ENCODE measurements at regions not wholly inside any gene's neighbourhood (a gene's known extent, or its start where the extent isn't known, plus 50 kb on each side); places are given as distances from the start of the nearest gene placed in this dataset.

GRCh38 chr1:95311762-95312161 lies 77.8 kb downstream of the RWDD3 start:
- no peaks in the 10 kb centered on the region for H4K20me1 ChIP-seq (ENCODE audit: insufficient read depth)
- H2AFZ ChIP-seq, result no peak overlapping the region
- no peaks in the 10 kb centered on the region for H3K9me3 ChIP-seq (ENCODE audit: insufficient read depth, low read depth)
- H3K27ac ChIP-seq, result no peak overlapping the region
- no TSS peak for BruUV-seq (replicated peaks)
- TF ChIP-seq CTCF (conservative IDR thresholded peaks at IDR 0.05) (no peak), EZH2 (IDR thresholded peaks at IDR 0.05; ENCODE audit: low read depth) (no peak)
- intact Hi-C loops (cut with micrococcal nuclease; ENCODE audit: unreplicated experiment), result no loop called here
- no peaks in the 10 kb centered on the region for H3K36me3 ChIP-seq (ENCODE audit: low read depth)
- ChIA-PET CTCF (no interaction called here), POLR2A (ENCODE audit: unreplicated experiment) (no interaction called here)
- peak in 1 of 2 experiments; percentile 16 for DNase-seq
- H3K9me2 ChIP-seq (ENCODE audit: insufficient read depth), result no peaks in the 10 kb centered on the region
- no peaks in the 10 kb centered on the region for H3F3A ChIP-seq (ENCODE audit: insufficient read depth, low read depth)
- no peak overlapping the region for H3K4me3 ChIP-seq
- no peaks in the 10 kb centered on the region for H3K4me1 ChIP-seq (replicated peaks; ENCODE audit: insufficient read depth)
- H3K27me3 ChIP-seq (ENCODE audit: insufficient read depth, low read depth), result no peaks in the 10 kb centered on the region
- H3K4me2 ChIP-seq, result no peak overlapping the region
- H3K79me2 ChIP-seq (ENCODE audit: low read depth), result no peaks in the 10 kb centered on the region

GRCh38 chr1:95312181-95312580 lies 78.2 kb downstream of the RWDD3 start:
- intact Hi-C loops (cut with micrococcal nuclease; ENCODE audit: unreplicated experiment), result no loop called here
- Histone ChIP-seq H3K79me2 (ENCODE audit: low read depth) (no peaks in the 10 kb centered on the region), H3K27ac (no peak overlapping the region), H3K4me1 (replicated peaks; ENCODE audit: insufficient read depth) (no peaks in the 10 kb centered on the region), H3K4me2 (no peak overlapping the region), H3K9me2 (ENCODE audit: insufficient read depth) (no peaks in the 10 kb centered on the region), H3K9me3 (ENCODE audit: insufficient read depth, low read depth) (no peaks in the 10 kb centered on the region), H4K20me1 (ENCODE audit: insufficient read depth) (no peaks in the 10 kb centered on the region), H2AFZ (no peak overlapping the region), H3K4me3 (no peak overlapping the region), H3K36me3 (ENCODE audit: low read depth) (no peaks in the 10 kb centered on the region), H3F3A (ENCODE audit: insufficient read depth, low read depth) (no peaks in the 10 kb centered on the region), H3K27me3 (ENCODE audit: insufficient read depth, low read depth) (no peaks in the 10 kb centered on the region)
- ChIA-PET POLR2A (ENCODE audit: unreplicated experiment) (no interaction called here), CTCF (no interaction called here)
- no TSS peak for BruUV-seq (replicated peaks)
- no peak for TF ChIP-seq CTCF (conservative IDR thresholded peaks at IDR 0.05)
- no peak for TF ChIP-seq EZH2 (IDR thresholded peaks at IDR 0.05; ENCODE audit: low read depth)
- no peak for DNase-seq

- Histone ChIP-seq H3K9me3 (ENCODE audit: insufficient read depth, low read depth) (no peaks in the 10 kb centered on the region), H3K27ac (no peak overlapping the region), H3K4me1 (replicated peaks; ENCODE audit: insufficient read depth) (no peaks in the 10 kb centered on the region), H3F3A (ENCODE audit: insufficient read depth, low read depth) (no peaks in the 10 kb centered on the region), H3K27me3 (ENCODE audit: insufficient read depth, low read depth) (0 out of 2 replicates have a peak, but pooled peaks cover 7% of the 10 kb centered on the region), H3K4me2 (no peak overlapping the region), H3K4me3 (no peak overlapping the region), H3K79me2 (ENCODE audit: low read depth) (no peaks in the 10 kb centered on the region), H3K9me2 (ENCODE audit: insufficient read depth) (no peaks in the 10 kb centered on the region), H3K36me3 (ENCODE audit: low read depth) (no peaks in the 10 kb centered on the region), H2AFZ (no peak overlapping the region), H4K20me1 (ENCODE audit: insufficient read depth) (no peaks in the 10 kb centered on the region)
- intact Hi-C loops (cut with micrococcal nuclease; ENCODE audit: unreplicated experiment), result no loop called here
- POLR2A ChIA-PET (ENCODE audit: unreplicated experiment), result no interaction called here
- TF ChIP-seq CTCF (conservative IDR thresholded peaks at IDR 0.05) (no peak), EZH2 (IDR thresholded peaks at IDR 0.05; ENCODE audit: low read depth) (no peak)
- CTCF ChIA-PET, result no interaction called here
- no TSS peak for BruUV-seq (replicated peaks)
- peak in 1 of 2 experiments; percentile 13 for DNase-seq
These were observed 79.5 kb downstream of the RWDD3 start for GRCh38 chr1:95313527-95313926.

All from PC-9 (cell line).